ENCODE measurements at regions not wholly inside any gene's neighbourhood (a gene's known extent, or its start where the extent isn't known, plus 50 kb on each side); places are given as distances from the start of the nearest gene placed in this dataset.
"Not testable (repeated sequence)": the region's sequence is repeated elsewhere in the genome, so short reads cannot be mapped to it uniquely, and the experiment has no call there.

DNA sequence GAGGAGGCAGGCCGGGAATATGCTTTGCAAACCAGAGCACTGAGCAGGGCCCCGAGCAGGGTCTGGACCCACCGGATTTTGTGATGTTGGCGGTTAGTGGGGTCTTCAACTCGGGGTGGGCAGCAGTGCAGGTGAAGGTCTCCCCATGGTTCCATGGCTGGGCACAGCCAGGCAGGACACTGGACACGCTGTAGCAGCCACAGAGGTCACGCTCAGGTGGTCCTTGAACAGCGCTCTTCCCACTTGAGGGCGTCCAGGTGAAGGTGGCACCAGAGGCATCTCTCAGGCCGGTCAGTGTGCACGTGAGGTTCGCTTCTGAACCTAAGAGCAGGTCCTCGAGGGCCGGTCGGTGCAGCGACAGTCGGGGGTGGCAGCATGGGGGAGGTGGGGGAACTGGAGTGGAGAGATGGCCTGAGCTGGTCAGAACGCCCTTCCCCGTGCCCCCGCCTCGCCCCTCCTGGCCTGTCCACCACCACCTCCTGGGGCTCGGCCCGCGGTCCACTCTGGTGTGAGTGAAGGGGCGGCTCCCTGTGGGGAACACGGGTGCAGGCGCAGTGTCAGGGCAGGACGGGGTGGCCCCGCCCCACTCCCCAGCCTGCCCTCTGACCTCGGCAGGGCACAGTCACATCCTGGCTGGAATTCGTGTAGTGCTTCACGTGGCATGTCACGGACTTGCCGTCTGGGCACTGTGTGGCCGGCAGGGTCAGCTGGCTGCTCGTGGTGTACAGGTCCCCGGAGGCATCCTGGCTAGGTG is 61.3 kb downstream of the TMEM121 start:
- not testable (repeated sequence) for TF ChIP-seq EZH2 (IDR thresholded peaks at IDR 0.05; ENCODE audit: low read length, unreplicated experiment)
- TF ChIP-seq, protein P1, sequence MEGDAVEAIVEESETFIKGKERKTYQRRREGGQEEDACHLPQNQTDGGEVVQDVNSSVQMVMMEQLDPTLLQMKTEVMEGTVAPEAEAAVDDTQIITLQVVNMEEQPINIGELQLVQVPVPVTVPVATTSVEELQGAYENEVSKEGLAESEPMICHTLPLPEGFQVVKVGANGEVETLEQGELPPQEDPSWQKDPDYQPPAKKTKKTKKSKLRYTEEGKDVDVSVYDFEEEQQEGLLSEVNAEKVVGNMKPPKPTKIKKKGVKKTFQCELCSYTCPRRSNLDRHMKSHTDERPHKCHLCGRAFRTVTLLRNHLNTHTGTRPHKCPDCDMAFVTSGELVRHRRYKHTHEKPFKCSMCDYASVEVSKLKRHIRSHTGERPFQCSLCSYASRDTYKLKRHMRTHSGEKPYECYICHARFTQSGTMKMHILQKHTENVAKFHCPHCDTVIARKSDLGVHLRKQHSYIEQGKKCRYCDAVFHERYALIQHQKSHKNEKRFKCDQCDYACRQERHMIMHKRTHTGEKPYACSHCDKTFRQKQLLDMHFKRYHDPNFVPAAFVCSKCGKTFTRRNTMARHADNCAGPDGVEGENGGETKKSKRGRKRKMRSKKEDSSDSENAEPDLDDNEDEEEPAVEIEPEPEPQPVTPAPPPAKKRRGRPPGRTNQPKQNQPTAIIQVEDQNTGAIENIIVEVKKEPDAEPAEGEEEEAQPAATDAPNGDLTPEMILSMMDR (conservative IDR thresholded peaks at IDR 0.05; ENCODE audit: low read depth, low read length): not testable (repeated sequence)
